Astrocyte of the cerebellum (primary cell): ENCODE measurements at regions not wholly inside any gene's neighbourhood (a gene's known extent, or its start where the extent isn't known, plus 50 kb on each side); places are given as distances from the start of the nearest gene placed in this dataset.
"Not testable (repeated sequence)": the region's sequence is repeated elsewhere in the genome, so short reads cannot be mapped to it uniquely, and the experiment has no call there.

ENCODE experiments used
- DNase-seq: peaks from one replicate; pipeline ENCODE4 v3.0.0-alpha.2; 2011; ENCODE audit warnings: low read depth
- H3K4me3 ChIP-seq: 2 replicates; pipeline ENCODE4 v1.5.1; 2011; ENCODE audit warnings: mild to moderate bottlenecking, low read depth, low read length, moderate library complexity
- in situ Hi-C: cut with HindIII; loops from 2 replicates; pipeline ENCODE4 v1.10.0; 2017; ENCODE audit warnings: low sequenced_read_pairs
- TF ChIP-seq, protein P1 (sequence below): IDR thresholded peaks from 2 replicates; pipeline ENCODE4 v1.5.1; 2012; ENCODE audit warnings: low read length, low read depth, moderate library complexity, mild to moderate bottlenecking; ENCODE audit errors: missing control alignments

DNA sequence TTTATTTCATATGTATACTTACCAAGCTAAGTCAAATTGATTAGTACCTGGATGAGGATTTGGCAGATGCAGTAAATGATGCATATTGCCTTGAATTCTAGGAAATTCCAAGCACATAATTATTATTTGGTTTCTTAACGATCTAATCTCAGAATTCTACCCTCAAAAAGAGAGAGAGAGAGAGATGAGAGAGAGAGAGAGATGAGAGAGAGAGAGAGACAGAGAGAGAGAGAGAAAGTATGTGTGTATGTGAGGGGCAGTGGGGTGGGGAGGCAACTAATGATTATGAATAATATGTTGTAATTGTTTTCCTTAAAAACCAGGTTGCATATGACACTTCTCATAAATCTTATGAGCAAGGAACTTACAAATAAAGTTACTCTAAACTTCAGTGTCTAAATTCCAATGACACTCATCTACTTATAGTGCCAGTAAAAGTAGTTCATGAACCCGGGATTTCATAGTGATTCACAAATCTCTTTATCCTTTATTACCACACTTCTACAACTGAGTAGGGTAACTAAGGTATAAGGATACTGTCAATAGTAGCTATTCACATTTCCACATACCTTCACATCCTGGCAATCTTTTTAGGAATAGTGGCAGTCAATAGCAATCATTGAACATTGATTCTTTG, 60.5 kb upstream of the EDIL3 start:
- in situ Hi-C loops, result no loop called here
- no peak overlapping the region for H3K4me3 ChIP-seq
- no peak for DNase-seq
- TF ChIP-seq, protein P1, sequence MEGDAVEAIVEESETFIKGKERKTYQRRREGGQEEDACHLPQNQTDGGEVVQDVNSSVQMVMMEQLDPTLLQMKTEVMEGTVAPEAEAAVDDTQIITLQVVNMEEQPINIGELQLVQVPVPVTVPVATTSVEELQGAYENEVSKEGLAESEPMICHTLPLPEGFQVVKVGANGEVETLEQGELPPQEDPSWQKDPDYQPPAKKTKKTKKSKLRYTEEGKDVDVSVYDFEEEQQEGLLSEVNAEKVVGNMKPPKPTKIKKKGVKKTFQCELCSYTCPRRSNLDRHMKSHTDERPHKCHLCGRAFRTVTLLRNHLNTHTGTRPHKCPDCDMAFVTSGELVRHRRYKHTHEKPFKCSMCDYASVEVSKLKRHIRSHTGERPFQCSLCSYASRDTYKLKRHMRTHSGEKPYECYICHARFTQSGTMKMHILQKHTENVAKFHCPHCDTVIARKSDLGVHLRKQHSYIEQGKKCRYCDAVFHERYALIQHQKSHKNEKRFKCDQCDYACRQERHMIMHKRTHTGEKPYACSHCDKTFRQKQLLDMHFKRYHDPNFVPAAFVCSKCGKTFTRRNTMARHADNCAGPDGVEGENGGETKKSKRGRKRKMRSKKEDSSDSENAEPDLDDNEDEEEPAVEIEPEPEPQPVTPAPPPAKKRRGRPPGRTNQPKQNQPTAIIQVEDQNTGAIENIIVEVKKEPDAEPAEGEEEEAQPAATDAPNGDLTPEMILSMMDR, result no peak

DNA sequence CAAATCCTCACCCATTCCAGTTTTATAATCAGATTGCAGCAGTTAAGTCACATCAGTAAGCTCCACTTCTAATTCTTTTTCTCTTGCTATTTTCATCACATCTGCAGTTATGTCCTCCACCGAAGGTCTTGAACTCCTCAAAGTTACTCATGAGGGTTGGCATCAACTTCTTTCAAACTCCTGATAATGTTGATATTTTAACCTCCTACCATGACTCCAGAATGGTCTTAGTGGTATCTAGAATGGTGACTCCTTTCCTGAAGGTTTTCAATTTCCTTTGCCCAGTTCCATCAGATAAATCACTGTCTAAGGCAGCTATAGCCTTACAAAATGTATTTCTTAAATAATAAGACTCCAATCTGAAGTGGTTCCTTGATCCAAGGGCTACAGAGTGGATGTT, 53.8 kb upstream of the EDIL3 start:
- H3K4me3 ChIP-seq, result no peak overlapping the region
- in situ Hi-C loops, result no loop called here
- TF ChIP-seq, protein P1, result no peak
- DNase-seq, result no peak

DNA sequence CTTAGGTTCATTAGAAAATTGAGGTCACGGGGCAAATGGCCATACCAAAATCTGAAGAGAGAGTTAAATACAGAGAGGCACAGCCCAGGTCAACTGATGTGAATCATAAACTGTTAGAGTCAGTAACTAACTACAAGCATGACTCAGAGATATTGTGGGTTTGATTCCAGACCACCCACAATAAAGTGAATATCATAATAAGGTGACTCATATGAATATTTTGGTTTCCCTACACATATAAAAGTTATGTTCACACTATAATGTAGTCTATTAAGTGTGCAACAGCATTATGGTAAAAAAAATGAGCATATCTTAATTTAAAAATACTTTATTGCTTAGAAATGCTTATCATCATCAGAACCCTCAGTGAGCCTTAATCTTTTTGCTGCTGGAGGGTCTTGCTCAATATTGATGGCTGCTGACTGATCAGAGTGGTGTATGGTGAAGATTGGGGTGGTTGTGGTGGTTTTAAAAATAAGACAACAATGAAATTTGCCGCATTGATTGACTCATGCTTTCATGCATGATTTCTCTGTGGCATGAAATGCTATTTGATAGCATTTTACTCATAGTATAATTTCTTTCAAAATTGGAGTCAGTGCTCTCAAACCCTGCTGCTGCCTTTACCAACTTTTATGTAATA, 53.1 kb upstream of the EDIL3 start:
- no peak overlapping the region for H3K4me3 ChIP-seq
- DNase-seq, result peak; percentile 88
- in situ Hi-C loops, result no loop called here
- TF ChIP-seq, protein P1, result no peak

DNA sequence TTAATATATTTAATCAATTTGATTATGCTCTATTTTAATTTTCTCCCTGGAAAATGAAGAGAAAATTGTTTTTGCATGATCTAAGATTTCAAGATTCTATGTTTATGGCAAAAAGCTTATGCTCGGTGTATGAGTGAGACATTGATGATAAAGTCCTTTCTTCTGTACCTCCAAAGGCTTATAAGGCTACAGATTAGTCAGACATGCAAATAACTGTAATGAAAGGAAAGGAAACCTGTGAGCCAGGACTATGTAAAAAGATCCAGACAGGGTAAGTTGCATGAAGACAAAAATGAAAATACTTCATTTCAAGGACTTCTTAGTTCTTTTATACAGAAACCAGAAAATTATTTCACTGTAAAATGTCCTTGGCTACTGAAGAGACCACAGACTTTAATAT, 52.2 kb upstream of the EDIL3 start:
- in situ Hi-C loops, result no loop called here
- no peak for DNase-seq
- TF ChIP-seq, protein P1, result no peak
- H3K4me3 ChIP-seq, result no peak overlapping the region

DNA sequence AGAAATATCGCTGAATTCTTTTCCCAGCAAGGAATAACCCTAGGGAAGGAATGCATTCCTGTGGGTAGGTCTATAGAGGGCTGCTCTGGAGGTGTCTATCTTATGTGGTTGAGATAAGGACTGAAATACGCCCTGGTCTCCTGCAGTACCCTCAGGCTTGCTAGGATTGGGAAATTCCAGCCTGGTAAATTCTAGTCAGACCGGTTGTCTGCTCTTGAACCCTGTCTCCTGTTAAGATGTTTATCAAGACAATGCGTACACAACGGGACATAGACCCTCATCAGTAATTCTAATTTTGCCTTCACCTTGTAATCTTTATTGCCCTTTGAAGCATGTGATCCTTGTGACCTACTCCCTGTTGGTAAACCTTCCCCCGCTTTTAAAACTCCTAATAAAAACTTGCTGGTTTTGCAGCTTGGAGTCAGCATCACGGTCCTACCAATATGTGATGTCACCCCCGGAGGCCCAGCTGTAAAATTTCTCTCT, 51.2 kb upstream of the EDIL3 start:
- in situ Hi-C loops, H3K4me3 ChIP-seq: not testable (repeated sequence)
- peak; percentile 41 for DNase-seq
